GM21737 (cell line): ENCODE measurements at regions not wholly inside any gene's neighbourhood (a gene's known extent, or its start where the extent isn't known, plus 50 kb on each side); places are given as distances from the start of the nearest gene placed in this dataset.
"Not testable (repeated sequence)": the region's sequence is repeated elsewhere in the genome, so short reads cannot be mapped to it uniquely, and the experiment has no call there.

ENCODE experiments used
- ATAC-seq: cut with Tn5 transposase; IDR thresholded peaks from one replicate; pipeline ENCODE4 v1.9.1; 2021; ENCODE audit warnings: mild to moderate bottlenecking, moderate library complexity; ENCODE audit not compliant: unreplicated experiment

DNA sequence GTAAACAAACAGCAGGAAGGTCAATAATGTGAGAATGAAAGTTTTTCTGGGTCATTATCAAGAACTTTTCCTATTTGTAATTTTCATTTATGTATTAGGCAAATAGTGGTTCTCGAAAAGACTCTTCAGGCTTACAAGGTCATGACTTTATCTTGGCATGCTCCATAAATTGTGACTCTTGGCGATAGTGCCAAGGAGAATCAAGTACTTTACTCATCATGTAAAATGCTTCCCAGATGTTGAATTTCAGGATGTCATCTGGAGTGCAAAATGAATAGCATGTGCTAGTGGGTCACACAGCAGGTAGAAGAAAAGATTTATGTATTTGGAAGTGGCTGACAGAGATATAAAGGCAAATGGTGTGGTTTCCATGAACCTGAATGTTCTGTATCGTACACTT, 1492.7 kb upstream of the PCDH20 start:
- ATAC-seq: no peak

DNA sequence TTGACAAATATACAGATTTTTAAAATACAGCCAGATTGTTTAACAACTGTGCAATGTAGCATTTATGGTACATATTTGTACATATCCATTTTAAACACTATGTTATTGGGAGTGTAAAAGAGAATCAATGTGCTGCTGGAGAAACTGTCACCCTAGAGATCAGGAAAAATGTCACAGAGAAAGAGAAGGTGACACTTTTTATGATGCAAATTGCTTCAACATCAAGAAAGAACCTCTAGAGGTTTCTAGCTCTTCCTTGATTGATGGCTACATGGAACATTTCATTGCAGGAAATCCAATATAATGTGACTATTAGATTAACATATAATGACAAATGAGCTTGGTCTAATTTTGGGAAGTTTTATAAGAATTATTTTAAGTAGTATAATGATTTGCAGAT, 1491.2 kb upstream of the PCDH20 start:
- no peak for ATAC-seq

DNA sequence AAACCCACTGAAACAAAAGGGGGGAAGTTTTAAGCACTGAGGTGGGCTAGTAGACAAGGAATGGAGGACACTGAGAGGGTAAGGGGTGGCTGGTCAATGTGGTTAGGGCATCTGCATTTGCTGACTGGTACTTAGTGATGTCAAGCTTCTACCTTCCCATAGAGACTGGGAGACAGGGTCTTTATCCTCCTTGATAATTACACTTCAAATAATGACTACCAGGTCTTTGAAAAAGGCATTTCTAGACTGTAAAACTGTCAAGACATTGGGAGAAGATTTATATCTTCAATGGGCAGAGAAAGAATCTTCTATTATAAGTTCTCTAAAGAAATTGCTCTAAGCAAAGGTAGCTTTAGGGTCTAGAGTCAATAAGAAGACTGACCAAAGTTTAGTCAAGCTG, 1490.8 kb upstream of the PCDH20 start:
- ATAC-seq: no peak

DNA sequence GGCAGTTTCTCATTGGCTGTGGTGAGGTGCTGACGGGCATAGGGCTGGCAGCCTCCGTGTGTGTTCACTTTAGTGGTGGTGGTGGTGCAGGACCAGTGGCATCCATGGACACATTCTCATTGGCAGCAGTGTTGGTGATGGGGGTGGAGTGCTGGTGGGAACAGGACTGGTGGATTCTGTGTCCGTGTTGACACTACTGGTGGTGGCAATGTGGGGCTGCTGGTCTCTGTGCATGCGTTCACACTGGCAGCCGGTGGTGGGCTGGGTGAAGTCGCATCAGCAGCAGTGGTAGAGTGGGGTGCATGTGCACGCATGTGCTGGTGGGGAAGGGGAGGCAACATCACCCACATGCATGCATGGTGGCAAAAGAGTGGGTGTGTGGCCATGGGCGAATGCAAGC, 1471.4 kb upstream of the PCDH20 start:
- no peak for ATAC-seq

DNA sequence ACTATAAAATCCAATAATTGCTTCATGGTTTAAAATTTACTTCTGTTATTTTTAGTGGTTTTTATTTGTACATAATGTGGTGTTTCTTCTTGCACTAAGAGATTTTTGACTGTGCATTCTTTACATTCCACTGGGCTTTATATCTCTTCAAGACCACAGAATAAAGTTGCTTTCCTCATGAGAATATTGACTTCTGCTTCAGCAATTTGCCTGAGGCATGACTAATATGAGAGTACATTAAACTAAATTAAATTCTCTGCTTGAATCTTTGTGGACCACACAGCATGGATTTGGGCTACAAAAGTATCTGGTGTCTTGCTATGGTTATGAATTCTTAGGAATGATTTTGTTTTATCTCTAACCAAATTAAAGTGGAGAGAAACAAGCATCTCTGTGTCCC, 1463.4 kb upstream of the PCDH20 start:
- no peak for ATAC-seq

DNA sequence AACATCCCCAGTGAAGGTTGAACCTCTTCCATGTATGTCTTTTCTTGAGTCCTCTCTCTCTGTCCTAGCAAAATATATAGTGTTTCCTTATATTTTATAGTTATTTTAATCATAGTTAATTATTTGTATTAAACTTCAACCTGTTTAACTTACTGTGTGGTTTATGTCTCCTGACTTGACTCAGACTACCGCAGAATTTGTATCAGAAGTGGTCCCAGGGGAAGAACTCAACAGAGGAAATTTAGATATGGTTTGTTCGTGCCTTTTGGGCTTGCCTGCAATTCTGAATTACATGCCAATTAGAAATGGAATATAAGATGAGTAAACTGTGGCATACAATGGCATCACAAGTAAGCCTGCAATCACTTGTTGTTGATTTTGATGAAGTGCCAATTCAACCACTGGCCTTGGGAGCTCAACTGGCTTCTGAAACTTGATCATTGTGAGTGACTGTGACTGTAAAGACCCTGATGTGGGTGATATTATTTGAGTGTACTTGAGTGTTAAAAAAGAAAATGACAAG, 1459.5 kb upstream of the PCDH20 start:
- ATAC-seq: no peak

DNA sequence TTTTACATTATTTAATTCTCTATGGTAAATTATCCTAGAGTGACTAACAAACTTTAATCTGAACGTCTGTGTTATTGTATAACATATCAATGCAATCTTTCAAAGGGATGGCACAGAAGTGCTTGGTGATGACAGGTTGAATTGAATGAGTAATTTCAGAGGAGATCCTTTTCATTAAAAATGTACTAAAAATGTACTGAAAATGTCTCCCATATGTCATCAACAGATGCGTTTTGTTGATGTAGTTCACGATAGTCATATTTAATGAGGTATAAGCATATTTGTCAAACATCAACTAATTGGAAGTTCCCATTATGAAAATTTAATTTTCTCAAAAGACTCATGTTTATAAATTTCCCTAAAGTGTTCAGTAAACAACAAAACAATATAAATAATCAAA, 1434.7 kb upstream of the PCDH20 start:
- no peak for ATAC-seq

DNA sequence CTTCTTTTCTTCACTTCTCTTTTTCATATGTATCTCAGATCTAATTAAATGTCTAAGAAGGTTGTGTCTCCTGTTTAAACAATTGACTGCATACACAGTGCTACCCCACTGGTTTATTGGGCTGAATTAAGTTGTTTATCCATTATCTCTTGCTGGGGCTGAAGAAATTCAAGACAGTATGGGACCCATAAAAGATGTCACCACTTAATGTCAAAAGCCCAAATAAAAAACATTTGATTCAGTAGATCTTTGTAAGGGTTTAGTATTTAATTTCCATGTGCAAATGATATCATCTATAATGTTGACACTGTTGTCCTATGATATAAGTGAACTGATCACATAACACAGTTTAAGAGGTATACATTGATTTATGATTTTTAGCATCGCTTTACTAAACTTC, 1431.9 kb upstream of the PCDH20 start:
- no peak for ATAC-seq

DNA sequence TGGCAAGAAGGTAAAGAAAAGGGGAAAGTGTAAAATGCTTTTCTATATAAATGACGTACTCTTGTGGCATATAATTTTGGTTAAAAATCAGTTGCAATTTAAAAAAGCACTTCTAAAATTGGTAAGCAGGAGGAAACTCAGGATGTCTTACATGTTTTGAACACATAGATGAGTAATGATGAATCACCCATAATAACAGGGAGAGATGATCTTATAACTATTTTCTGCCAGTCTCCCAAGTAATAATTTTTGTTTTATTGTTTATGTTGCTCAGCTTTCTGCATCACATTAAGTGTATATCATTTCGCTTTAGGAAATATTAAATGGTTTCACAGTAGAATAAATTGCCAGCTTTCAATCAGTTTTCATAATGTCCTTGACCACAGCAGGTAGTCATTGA, 1430.7 kb upstream of the PCDH20 start:
- ATAC-seq: no peak

DNA sequence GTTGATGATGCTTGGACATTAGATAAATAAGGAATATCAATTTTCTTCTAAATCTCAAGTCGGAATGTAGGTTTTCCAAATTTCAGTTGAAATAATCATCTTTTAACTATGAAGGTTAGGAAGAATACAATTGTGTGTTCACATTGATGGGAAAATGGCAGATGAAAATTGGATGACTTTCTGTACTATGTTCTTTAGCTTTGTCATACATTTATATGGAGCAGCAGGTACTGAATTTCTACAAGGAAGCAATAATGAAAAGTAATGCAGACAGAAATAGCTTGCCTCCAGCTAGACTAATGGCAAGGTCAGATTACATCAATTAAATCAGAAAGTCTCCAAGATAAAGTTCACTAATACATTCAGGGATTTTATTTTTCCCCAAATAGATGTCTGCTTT, 1423.7 kb upstream of the PCDH20 start:
- no peak for ATAC-seq

DNA sequence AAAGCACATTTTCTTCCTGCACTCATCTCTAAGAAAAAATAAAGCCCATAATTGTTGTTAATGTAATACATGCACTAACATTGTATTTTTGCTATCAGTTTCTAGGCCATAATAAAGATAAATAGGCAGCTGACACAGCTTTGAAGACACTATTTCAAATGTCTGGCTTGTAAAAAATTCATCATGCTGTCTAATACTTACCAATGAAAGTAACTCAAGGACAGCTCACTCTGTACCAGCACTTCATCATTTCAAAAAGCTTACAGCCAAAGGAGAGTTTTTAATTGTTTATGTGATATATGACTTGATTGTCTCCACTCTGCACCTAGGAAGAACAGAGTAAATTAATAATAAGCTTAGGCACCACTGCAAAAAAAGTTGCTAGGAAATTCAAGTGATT, 1423.3 kb upstream of the PCDH20 start:
- no peak for ATAC-seq

DNA sequence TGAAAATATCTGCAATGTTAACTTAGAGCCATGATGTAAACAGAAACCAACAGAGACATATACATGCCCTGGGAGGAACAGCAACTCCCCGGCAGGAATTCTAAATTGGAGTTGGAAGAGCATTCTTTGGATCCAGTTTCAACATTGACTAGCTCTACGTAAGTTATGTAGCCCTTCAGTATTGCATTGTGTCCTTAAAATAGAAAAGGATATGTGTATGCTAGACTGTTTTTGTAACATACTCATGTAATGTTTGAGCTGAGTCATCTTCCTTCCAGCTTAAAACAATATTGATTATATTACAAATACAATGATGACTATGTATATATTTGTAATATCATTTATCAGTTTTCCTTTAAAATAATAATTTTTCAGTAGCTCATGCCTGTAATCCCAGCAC, 1422.2 kb upstream of the PCDH20 start:
- ATAC-seq: no peak

DNA sequence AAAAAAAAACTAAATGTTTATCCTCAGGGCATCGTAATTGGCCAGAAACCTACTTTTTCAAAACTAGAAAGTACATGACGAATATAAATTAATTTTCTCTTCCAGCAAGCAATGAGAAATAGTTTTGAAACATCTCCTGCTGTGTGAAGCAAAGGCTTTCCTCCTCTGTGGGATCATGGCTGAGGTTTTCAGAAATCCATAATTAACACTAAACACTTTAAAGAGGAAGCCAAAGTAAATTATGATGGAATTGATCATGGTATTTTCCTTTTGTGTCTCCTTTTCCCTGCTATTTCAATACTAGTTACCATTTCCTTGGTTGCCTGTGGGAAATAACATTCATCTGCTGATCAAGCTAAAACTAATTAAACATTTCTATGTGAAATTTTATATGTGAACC, 1413.8 kb upstream of the PCDH20 start:
- ATAC-seq: no peak

DNA sequence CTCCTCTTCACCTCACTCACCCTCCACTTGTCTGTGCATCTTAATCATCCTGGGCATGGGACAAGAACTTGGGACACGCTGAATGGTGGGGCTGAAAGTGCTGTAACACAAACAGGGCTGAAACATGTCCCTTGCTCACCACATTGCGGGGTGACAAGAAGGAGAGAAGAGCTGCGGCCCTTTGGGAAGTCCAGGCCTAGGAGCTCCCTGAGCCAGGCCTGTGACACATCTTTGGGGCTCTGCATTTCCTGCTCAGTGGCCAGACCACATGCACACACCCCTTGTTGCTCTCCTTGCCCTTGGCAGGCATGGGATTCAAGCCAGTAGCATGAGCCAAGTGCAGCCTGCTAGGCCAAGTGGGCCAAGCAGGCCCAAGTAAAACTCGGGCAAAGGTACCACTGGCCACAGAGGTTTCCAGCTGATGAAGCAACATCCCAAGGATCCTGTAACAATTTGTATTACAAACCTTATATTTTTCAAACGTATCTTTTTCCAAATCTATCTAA, 1384.3 kb upstream of the PCDH20 start:
- no peak for ATAC-seq

DNA sequence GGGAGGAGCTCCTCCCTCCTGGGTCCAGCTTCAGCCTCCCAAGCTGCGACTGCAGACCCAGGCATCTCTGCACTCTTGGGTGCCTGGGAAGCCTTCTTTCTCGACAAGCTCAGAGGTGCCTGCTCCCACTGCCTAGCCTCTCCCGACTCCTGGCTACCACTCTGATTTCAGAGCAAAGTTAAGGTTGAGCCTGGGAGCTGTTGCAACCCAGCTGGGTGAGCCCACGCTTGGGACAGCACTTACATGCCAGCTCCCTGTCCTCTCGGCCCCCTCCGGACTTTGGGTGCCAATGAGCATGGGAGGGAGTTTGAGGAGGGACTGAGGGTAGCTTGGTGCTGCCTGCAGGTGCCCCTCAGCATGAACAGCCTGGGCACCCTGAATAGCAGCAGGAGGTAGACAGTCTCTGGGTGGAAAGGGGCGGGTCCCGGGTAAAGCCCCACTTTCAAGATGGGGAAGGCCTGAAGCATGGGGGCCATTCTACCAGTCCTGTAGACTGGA, 1383.4 kb upstream of the PCDH20 start:
- ATAC-seq: no peak

DNA sequence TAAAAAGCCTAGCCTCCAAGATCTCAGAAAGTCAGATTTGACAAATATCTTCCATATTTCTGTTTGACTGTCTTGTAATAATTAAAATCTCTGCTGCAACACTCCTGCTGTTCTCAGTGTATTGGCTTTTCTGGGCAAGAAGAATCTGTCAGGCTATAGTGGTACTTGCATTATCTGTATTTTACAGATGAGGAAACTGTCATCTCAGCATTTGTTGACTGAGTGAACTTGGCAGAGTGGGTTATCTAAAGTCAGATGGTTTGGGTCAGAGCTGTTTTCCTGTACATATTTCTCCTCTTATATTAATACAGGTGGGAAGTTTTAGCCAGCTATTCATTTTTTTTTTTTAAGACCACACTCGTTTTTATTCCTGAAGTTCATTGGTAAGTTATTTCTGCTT, 1378.2 kb upstream of the PCDH20 start:
- no peak for ATAC-seq

DNA sequence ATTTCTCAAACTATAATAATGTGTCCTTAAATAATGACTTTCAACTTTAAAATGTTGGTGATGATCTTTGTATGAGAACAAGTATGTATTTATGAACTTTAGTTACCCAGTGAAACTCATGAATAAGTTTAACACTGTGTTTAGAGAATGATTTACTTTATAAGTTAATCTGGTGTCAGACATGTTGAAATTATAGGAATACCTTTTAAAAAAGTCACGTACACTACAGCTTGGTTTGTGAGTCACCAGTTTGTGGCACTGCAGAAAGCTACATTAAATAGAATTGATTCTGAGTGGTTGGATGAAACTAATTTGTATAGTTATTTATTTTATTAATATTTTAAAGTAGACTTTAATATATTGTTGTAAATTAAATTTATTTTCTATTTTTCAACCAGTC, 1366.2 kb upstream of the PCDH20 start:
- no peak for ATAC-seq

DNA sequence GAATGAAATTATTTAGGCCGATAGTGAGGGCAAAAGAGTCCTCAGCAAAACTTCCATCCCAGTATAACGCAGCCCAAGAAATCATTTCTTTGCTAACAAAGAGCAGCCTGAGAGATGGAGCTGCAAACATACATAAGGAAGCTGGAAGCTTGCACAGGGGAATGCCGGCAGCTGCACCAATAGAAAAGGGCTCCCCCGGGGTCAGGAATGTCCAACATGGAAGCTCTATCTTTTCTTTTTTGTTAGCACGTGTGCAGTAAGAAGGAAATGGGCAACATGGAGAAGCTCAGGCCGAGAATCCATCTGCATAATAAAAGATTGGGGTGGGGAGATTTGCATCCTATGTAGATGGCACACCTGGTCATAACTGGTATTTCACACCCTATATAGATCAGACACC, 1363.5 kb upstream of the PCDH20 start:
- no peak for ATAC-seq

DNA sequence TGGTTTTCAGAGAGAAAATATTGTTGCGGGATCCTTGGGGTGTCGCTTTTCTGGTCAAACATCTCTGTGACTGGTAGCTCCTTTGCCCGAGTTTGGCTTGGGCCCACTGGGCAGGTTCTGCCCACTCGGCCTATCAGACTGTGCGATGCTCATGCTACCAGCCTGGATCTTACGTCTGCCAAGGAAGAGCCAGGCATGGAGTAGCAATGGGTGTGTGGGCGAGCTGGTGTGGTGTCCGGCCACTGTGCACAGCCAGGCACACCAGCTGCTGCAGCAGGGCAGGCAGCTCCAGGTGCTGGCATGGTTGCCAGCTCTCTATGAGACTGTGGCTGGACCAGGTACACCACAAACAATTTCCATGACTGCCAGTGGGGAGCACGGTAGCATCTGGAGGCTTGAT, 1351.8 kb upstream of the PCDH20 start:
- ATAC-seq: no peak

DNA sequence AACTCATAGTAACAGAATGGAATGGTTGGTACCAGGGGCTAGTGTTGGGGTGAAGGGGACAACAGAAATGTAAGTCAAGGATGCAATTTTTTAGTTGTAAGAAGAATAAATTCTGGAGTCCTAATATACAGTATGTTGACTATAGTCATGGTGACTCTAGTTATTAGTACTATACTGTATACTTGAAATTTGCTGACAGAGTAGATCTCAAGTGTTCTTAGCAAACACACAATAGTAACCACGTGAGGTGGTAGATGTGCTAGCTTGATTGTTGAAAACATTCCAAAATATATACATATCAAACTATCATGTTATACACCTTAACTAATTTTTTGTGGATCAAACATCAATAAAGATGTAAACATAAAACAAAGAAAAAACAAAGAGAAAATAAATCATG, 1345.1 kb upstream of the PCDH20 start:
- no peak for ATAC-seq

DNA sequence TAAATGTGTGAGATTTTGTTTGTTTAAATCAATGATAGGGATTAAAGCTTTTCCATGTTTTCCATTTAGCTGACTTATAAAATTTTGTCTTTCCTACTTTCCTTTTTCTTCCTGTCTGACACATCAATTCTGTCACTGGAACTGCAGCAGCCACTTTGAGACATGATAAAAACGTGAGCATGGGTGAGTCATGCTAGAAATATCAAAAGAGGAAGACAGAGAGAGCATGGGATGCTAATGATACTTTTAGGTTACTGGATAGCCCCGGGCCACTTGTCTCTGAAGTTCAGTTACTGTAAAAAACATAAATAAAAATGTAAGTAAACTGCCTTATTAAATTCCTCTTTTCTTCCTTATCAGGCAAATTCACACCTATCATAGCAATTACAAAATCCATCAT, 1332.0 kb upstream of the PCDH20 start:
- ATAC-seq: no peak

DNA sequence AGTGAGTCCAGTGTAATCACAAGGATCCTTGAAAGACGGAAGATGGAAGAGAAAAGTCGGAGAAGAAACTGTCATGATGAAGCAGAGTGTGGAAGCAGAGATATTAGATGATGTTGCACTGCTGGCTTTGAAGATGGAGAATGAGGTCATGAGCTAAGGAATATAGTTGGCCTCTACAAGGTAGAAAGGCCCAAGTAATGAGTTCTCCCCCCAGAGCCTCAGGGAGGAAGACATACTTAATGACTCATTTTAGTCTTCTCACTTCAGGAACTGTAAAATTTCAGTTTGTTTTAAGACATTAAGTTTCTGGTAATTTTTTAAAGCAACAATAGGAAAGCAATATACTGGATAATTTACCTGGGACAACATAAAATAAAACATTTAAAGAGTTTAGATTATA, 1331.5 kb upstream of the PCDH20 start:
- no peak for ATAC-seq

DNA sequence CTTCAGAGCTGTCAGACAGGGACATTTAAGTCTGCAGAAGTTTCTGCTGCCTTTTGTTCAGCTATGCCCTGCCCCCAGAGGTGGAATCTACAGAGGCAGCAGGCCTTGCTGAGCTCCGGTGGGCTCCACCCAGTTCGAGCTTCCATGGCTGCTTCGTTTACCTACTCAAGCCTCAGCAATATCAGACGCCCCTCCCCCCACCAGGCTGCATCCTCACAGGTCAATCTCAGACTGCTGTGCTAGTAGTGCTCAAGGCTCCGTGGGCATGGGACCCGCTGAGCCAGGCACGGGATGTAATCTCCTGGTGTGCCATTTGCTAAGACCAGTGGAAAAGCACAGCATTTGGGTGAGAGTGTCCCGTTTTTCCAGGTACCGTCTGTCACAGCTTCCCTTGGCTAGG, 1314.1 kb upstream of the PCDH20 start:
- ATAC-seq: not testable (repeated sequence)

DNA sequence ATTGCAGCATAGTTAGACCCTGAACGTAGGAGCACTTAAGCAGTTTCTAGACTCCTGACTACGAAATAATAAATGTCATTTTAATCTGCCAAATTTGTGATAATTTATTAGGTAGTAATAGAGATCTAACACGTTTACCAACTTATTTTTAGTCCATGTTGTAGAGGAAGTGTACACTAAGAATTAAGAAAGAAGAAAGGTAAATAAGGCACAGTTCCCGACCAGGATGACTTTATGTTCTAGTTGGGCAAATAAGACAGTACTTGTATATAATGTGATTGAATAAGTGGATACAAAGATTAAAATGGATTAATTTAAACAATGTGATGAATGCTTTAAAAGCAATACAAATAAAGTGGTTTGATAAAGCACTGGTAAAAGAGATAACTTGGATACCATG, 1306.2 kb upstream of the PCDH20 start:
- ATAC-seq: no peak
